Mesenchymal stem cell (in vitro differentiated cells and primary cell): ENCODE measurements at regions not wholly inside any gene's neighbourhood (a gene's known extent, or its start where the extent isn't known, plus 50 kb on each side); places are given as distances from the start of the nearest gene placed in this dataset.
A peak's percentile ranks its signal among the peaks of the same experiment; 100 is the strongest.

Experiments used
- DNase-seq: peaks from one replicate; pipeline ENCODE4 v3.0.0-alpha.2; 2013
- H2AFZ ChIP-seq: one replicate; pipeline ENCODE4 v1.6.1; 2013; ENCODE audit warnings: low read depth, mild to moderate bottlenecking, control low read depth, inconsistent platforms, low read length, moderate library complexity
- H2AK5ac ChIP-seq: 2 replicates; pipeline ENCODE4 v1.6.1; 2013; ENCODE audit warnings: low read length, moderate library complexity, mild to moderate bottlenecking, inconsistent platforms; ENCODE audit not compliant: severe bottlenecking
- H2BK120ac ChIP-seq: one replicate; pipeline ENCODE4 v1.6.1; 2013; ENCODE audit warnings: low read depth, mild to moderate bottlenecking, inconsistent platforms, low read length, moderate library complexity
- H2BK12ac ChIP-seq, 2 experiments: one replicate each; pipeline ENCODE4 v1.6.1; 2013; ENCODE audit warnings: inconsistent platforms in 2 of 2, low read length in 2 of 2, mild to moderate bottlenecking in 2 of 2, moderate library complexity in 2 of 2, control low read depth in 1 of 2
- H2BK15ac ChIP-seq: one replicate; pipeline ENCODE4 v1.6.1; 2013; ENCODE audit warnings: mild to moderate bottlenecking, low read depth, inconsistent platforms; ENCODE audit not compliant: poor library complexity, severe bottlenecking
- H2BK5ac ChIP-seq: 2 replicates; pipeline ENCODE4 v1.6.1; 2013; ENCODE audit warnings: low read depth, mild to moderate bottlenecking, low read length, control low read depth, inconsistent platforms; ENCODE audit not compliant: poor library complexity, severe bottlenecking
- H3K14ac ChIP-seq, 2 experiments: one replicate each; pipeline ENCODE4 v1.6.1; 2013; ENCODE audit warnings: inconsistent platforms in 2 of 2, low read length in 2 of 2, control low read depth in 1 of 2, mild to moderate bottlenecking in 1 of 2, moderate library complexity in 1 of 2
- H3K18ac ChIP-seq, 2 experiments: one replicate each; pipeline ENCODE4 v1.6.1; 2013; ENCODE audit warnings: inconsistent platforms in 2 of 2, low read length in 2 of 2, control low read depth in 1 of 2, low read depth in 1 of 2, mild to moderate bottlenecking in 1 of 2
- H3K23ac ChIP-seq, 2 experiments: one replicate each; pipeline ENCODE4 v1.6.1; 2013; ENCODE audit warnings: inconsistent platforms in 2 of 2, low read length in 2 of 2, mild to moderate bottlenecking in 2 of 2, moderate library complexity in 2 of 2, control low read depth in 1 of 2
- H3K27ac ChIP-seq: 2 replicates; pipeline ENCODE4 v1.5.1; 2013; ENCODE audit warnings: mild to moderate bottlenecking, moderate library complexity, low read length, control low read depth, inconsistent platforms; ENCODE audit not compliant: poor library complexity, severe bottlenecking
- H3K27me3 ChIP-seq, 2 experiments: 2 replicates each; pipeline versions ENCODE4 v1.6.1 to v1.7.0; 2013; ENCODE audit warnings: low read length in 2 of 2, mild to moderate bottlenecking in 2 of 2, moderate library complexity in 2 of 2, control low read depth in 1 of 2, inconsistent platforms in 1 of 2; ENCODE audit not compliant: control insufficient read depth in 1 of 2, insufficient read depth in 1 of 2
- H3K36me3 ChIP-seq, 2 experiments: 2 replicates each; pipeline versions ENCODE4 v1.6.1 to v1.7.0; 2013; ENCODE audit warnings: low read length in 2 of 2, control low read depth in 1 of 2, inconsistent platforms in 1 of 2, low read depth in 1 of 2, mild to moderate bottlenecking in 1 of 2; ENCODE audit not compliant: insufficient read depth in 2 of 2, control insufficient read depth in 1 of 2
- H3K4ac ChIP-seq, 2 experiments: one replicate each; pipeline ENCODE4 v1.6.1; 2013; ENCODE audit warnings: inconsistent platforms in 2 of 2, low read length in 2 of 2, mild to moderate bottlenecking in 2 of 2, moderate library complexity in 2 of 2, control low read depth in 1 of 2, low read depth in 1 of 2
- H3K4me1 ChIP-seq: 2 replicates; pipeline ENCODE4 v1.6.1; 2013; ENCODE audit warnings: low read depth, low read length, control low read depth; ENCODE audit not compliant: control insufficient read depth, insufficient read depth
- H3K4me2 ChIP-seq: 2 replicates; pipeline ENCODE4 v1.6.1; 2013; ENCODE audit warnings: low read length, mild to moderate bottlenecking, inconsistent platforms; ENCODE audit not compliant: poor library complexity, severe bottlenecking
- H3K4me3 ChIP-seq, 2 experiments: 2 replicates each; pipeline versions ENCODE4 v1.5.1 to v1.7.0; 2013; ENCODE audit warnings: low read length in 2 of 2, mild to moderate bottlenecking in 2 of 2, control low read depth in 1 of 2, low read depth in 1 of 2; ENCODE audit not compliant: insufficient read depth in 1 of 2
- H3K79me1 ChIP-seq: replicated peaks from 2 replicates; pipeline ENCODE4 v1.6.1; 2013; ENCODE audit warnings: mild to moderate bottlenecking, control low read depth, low read length, inconsistent platforms; ENCODE audit not compliant: poor library complexity, severe bottlenecking
- H3K9ac ChIP-seq: 2 replicates; pipeline ENCODE4 v1.7.0; 2013; ENCODE audit warnings: mild to moderate bottlenecking, low read length, moderate library complexity
- H3K9me3 ChIP-seq: 2 replicates; pipeline ENCODE4 v1.7.0; 2013; ENCODE audit warnings: mild to moderate bottlenecking, low read length; ENCODE audit not compliant: control insufficient read depth
- H4K8ac ChIP-seq: one replicate; pipeline ENCODE4 v1.6.1; 2013; ENCODE audit warnings: inconsistent platforms, mild to moderate bottlenecking, low read length, moderate library complexity
- H4K91ac ChIP-seq: one replicate; pipeline ENCODE4 v1.6.1; 2013; ENCODE audit warnings: mild to moderate bottlenecking, low read length, inconsistent platforms
- WGBS: methylation state at CpG from one replicate; pipeline ENCODE4 v1.1.7; 2013; ENCODE audit warnings: mixed read lengths; 5-methylcytosine and 5-hydroxymethylcytosine counted together

DNA sequence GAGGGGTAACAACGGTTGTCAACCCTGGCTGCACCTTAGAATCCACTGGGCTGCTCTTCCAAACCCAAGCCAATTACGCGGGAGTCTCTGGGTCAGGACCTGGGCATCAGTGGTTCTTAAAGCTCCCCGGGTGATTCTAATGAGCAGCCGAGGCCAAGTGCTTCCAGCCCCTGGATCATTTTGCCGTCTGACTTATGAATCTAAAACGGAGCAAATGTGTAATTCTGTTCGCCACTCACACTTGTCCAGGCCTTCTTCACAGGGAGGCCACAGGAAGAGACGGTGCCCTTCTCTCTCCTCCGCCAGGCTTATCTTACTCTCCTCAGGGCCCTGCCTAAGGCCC lies 78.5 kb downstream of the MCFD2 start:
- H4K8ac ChIP-seq, result no peak overlapping the region
- no peak overlapping the region for H3K4ac ChIP-seq
- H3K23ac ChIP-seq, result no peak overlapping the region
- H3K14ac ChIP-seq, result no peak overlapping the region
- no peak overlapping the region for H4K91ac ChIP-seq
- H3K4me1 ChIP-seq, result peaks cover 9% of the 10 kb centered on the region
- no peak overlapping the region for H2BK120ac ChIP-seq
- H2BK12ac ChIP-seq, result peak overlapping the region in 1 of 2 experiments; percentile 29
- H2BK15ac ChIP-seq, result no peak overlapping the region
- H3K18ac ChIP-seq, result peak overlapping the region in 1 of 2 experiments; percentile 50
- peaks cover 9% of the 10 kb centered on the region for H3K9me3 ChIP-seq
- no peak overlapping the region for H3K27ac ChIP-seq
- no peak overlapping the region for H2AK5ac ChIP-seq
- no peak overlapping the region for H3K4me3 ChIP-seq
- 98% methylated on average over 10 of the region's 10 CpGs for WGBS
- no peak overlapping the region for H3K4me2 ChIP-seq
- H2BK5ac ChIP-seq, result no peak overlapping the region
- DNase-seq, result no peak
- H3K79me1 ChIP-seq, result no peaks in the 10 kb centered on the region
- no peak overlapping the region for H3K9ac ChIP-seq
- no peaks in the 10 kb centered on the region for H3K36me3 ChIP-seq
- H3K27me3 ChIP-seq, result no peaks in the 10 kb centered on the region
- no peak overlapping the region for H2AFZ ChIP-seq

DNA sequence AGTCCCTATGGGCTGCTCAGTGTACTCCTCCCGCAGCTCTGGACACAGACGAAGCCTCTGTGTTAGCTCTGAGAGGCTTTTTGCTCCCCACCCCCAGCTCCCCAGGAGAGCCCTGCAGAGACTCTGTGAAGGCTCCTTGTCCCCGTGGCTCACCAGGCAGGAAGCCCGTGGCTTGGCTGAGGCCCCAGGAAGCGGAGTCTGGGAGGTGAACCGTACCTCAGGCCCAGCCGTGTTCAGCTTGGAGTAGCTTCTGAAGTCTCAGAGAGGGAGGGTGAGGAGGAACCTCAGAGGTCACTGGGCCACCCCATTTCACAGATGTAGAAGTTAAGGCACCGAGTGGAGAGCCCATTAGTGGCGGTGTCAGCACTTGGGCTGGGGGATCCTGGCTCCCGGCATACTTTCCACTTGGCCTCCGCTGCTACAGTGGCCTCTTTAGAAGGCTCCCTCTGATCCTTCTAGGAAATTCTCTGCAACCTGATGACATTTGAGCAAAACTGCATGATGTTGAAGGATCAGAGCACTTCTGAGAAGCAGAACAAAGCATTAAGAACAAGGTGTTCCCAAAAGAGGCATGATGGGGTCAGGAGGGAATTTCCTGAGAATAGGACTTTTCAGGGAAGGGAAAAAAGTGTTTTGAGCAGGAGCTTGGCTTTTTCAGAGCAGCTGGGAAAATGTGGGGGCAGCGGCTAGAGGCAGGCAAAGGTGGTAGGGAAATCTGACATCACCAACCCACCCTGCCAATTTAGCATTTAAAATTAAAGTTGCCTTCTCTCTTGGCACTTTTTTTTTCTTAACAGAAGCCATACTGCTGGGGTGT lies 79.1 kb downstream of the MCFD2 start:
- H3K27ac ChIP-seq, result no peak overlapping the region
- H2BK15ac ChIP-seq, result no peak overlapping the region
- WGBS, result 64% methylated on average over 11 of the region's 12 CpGs
- no peak overlapping the region for H3K9ac ChIP-seq
- no peak for DNase-seq
- H3K18ac ChIP-seq, result peak overlapping the region; percentile 4 to 16
- H3K4me1 ChIP-seq, result peaks cover 9% of the 10 kb centered on the region
- peak overlapping the region; percentile 39 to 46 for H2BK12ac ChIP-seq
- peak overlapping the region in 1 of 2 experiments; percentile 11 for H3K23ac ChIP-seq
- H3K36me3 ChIP-seq, result no peaks in the 10 kb centered on the region
- peaks cover 9% of the 10 kb centered on the region for H3K9me3 ChIP-seq
- H3K79me1 ChIP-seq, result no peaks in the 10 kb centered on the region
- H2BK5ac ChIP-seq, result no peak overlapping the region
- peak overlapping the region; percentile 31 for H4K8ac ChIP-seq
- peak overlapping the region; percentile 31 for H2AFZ ChIP-seq
- H3K14ac ChIP-seq, result peak overlapping the region in 1 of 2 experiments; percentile 12
- H3K4ac ChIP-seq, result peak overlapping the region in 1 of 2 experiments; percentile 18
- H3K4me2 ChIP-seq, result no peak overlapping the region
- H2BK120ac ChIP-seq, result no peak overlapping the region
- H2AK5ac ChIP-seq, result peak overlapping the region; percentile 46
- H4K91ac ChIP-seq, result no peak overlapping the region
- no peak overlapping the region for H3K4me3 ChIP-seq
- no peaks in the 10 kb centered on the region for H3K27me3 ChIP-seq

DNA sequence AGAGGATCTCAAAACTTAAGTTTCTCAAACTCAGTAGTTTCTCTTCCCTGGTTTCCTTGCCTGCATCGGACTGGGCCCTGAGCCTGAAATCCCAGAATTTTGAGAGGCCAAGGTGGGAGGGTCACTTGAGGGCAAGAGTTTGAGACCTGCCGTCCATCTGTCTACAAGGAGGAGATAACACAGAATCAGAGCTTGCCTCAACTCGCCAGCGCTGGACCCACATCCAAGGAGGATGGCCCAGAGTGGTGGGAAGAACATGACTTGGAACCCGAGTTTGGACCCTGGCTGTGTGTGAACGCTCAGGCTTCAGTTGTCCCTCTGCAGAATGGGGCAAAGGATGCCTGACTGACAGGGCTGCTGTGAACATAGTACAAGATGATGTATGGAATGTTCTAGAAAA lies 80.1 kb downstream of the MCFD2 start:
- Histone ChIP-seq H3K18ac (peak overlapping the region in 1 of 2 experiments; percentile 5), H3K4me1 (peaks cover 9% of the 10 kb centered on the region), H2BK12ac (no peak overlapping the region), H2BK120ac (no peak overlapping the region), H3K4ac (no peak overlapping the region), H2BK5ac (no peak overlapping the region), H3K4me2 (no peak overlapping the region), H3K23ac (no peak overlapping the region), H3K14ac (no peak overlapping the region), H3K27me3 (no peaks in the 10 kb centered on the region), H3K9ac (peak overlapping the region; percentile 22), H3K4me3 (no peak overlapping the region), H2AFZ (no peak overlapping the region), H3K79me1 (no peaks in the 10 kb centered on the region), H3K9me3 (peaks cover 9% of the 10 kb centered on the region), H2BK15ac (no peak overlapping the region), H4K8ac (no peak overlapping the region), H3K36me3 (no peaks in the 10 kb centered on the region), H2AK5ac (no peak overlapping the region), H4K91ac (no peak overlapping the region), H3K27ac (no peak overlapping the region)
- no peak for DNase-seq
- 95% methylated on average over 6 of the region's 6 CpGs for WGBS

DNA sequence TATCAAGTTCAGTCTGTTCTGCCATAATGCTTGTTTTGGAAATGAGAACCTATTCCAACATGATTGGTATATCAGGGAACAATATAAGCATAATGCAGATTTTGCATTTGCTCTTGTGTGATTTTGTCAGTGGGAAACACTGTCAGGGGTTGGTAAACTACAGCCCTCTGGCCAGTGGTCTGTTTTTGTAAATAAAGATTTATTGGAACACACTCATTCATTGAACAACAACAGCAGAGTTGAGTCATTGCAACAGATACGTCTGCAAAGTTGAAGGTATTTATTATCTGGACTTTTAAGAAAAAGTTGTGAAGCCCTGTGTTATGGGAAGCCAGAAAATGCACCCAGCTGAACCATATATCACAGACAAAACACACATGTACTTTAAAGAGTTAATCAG lies 83.1 kb downstream of the MCFD2 start:
- no peak overlapping the region for H2BK12ac ChIP-seq
- H3K27me3 ChIP-seq, result no peaks in the 10 kb centered on the region
- no peak overlapping the region for H4K8ac ChIP-seq
- H4K91ac ChIP-seq, result no peak overlapping the region
- peaks cover 9% of the 10 kb centered on the region for H3K9me3 ChIP-seq
- H3K23ac ChIP-seq, result no peak overlapping the region
- no peaks in the 10 kb centered on the region for H3K79me1 ChIP-seq
- no peak overlapping the region for H3K4me2 ChIP-seq
- H2BK5ac ChIP-seq, result no peak overlapping the region
- DNase-seq, result no peak
- peaks cover 16% of the 10 kb centered on the region for H3K4me1 ChIP-seq
- H2AFZ ChIP-seq, result no peak overlapping the region
- H3K4ac ChIP-seq, result no peak overlapping the region
- H3K27ac ChIP-seq, result no peak overlapping the region
- no peaks in the 10 kb centered on the region for H3K36me3 ChIP-seq
- no peak overlapping the region for H3K14ac ChIP-seq
- WGBS, result no CpG with 5 or more reads among the region's 1 CpG
- H2BK15ac ChIP-seq, result no peak overlapping the region
- no peak overlapping the region for H3K18ac ChIP-seq
- H2AK5ac ChIP-seq, result no peak overlapping the region
- no peak overlapping the region for H3K4me3 ChIP-seq
- H3K9ac ChIP-seq, result peak overlapping the region; percentile 76
- H2BK120ac ChIP-seq, result no peak overlapping the region
